CD4-positive, alpha-beta T cell (primary cell): ENCODE measurements at regions not wholly inside any gene's neighbourhood (a gene's known extent, or its start where the extent isn't known, plus 50 kb on each side); places are given as distances from the start of the nearest gene placed in this dataset.

Source experiments
- ATAC-seq: fragments of 200-7000 bp; cut with Tn5 transposase; one replicate; pipeline ENCODE4 v1.10.0; 2022; ENCODE audit warnings: mild to moderate bottlenecking; ENCODE audit not compliant: poor library complexity
- CTCF ChIA-PET: fragments of 350-600 bp; sonication (Branson Sonifier 250); formaldehyde crosslinking; loops from one replicate; lab custom pipeline; 2021; ENCODE audit warnings: antibody characterized with exemption, inconsistent platforms; lab: Charles Lee
- POLR2A ChIA-PET: fragments of 350-600 bp; sonication (Branson Sonifier 250); formaldehyde crosslinking; loops from one replicate; lab custom pipeline; 2021; ENCODE audit warnings: antibody characterized with exemption, inconsistent platforms; lab: Charles Lee
- DNase-seq, 14 experiments: peaks; one replicate each; pipeline ENCODE4 v3.0.0-alpha.2; 2013 to 2020; ENCODE audit warnings: mixed read lengths in 2 of 14
- H3K27ac ChIP-seq, 2 donors: one replicate each; pipeline versions ENCODE4 v1.5.1 to v1.7.0; 2013; ENCODE audit warnings: low read length in 2 of 2, low read depth in 1 of 2, mild to moderate bottlenecking in 1 of 2
- H3K27me3 ChIP-seq, 2 experiments: 1 replicate in 1 of 2; 2 replicates in 1 of 2; pipeline versions ENCODE4 v1.6.1 to v1.7.0; 2013; ENCODE audit warnings: low read length in 2 of 2, control low read depth in 1 of 2, mild to moderate bottlenecking in 1 of 2, moderate library complexity in 1 of 2; ENCODE audit not compliant: insufficient read depth in 2 of 2, control insufficient read depth in 1 of 2
- H3K36me3 ChIP-seq: one replicate; pipeline ENCODE4 v1.6.1; 2013; ENCODE audit warnings: low read length, control low read depth; ENCODE audit not compliant: insufficient read depth
- H3K4me1 ChIP-seq: one replicate; pipeline ENCODE4 v1.6.1; 2013; ENCODE audit warnings: low read length, control low read depth; ENCODE audit not compliant: insufficient read depth
- H3K4me3 ChIP-seq: one replicate; pipeline ENCODE4 v1.5.1; 2013; ENCODE audit warnings: mild to moderate bottlenecking, low read length, moderate library complexity
- H3K9me3 ChIP-seq, 2 experiments: 1 replicate in 1 of 2; 2 replicates in 1 of 2; pipeline versions ENCODE4 v1.6.1 to v1.7.0; 2013; ENCODE audit warnings: low read length in 2 of 2, mild to moderate bottlenecking in 2 of 2, control low read depth in 1 of 2, moderate library complexity in 1 of 2; ENCODE audit not compliant: control insufficient read depth in 1 of 2, insufficient read depth in 1 of 2
- H3K27ac Mint-ChIP-seq: one replicate; pipeline ENCODE4 v1.8.0; 2020; ENCODE audit warnings: mixed read lengths
- H3K27me3 Mint-ChIP-seq: one replicate; pipeline ENCODE4 v1.8.0; 2021; ENCODE audit warnings: mixed read lengths
- H3K36me3 Mint-ChIP-seq: one replicate; pipeline ENCODE4 v1.8.0; 2021; ENCODE audit warnings: low read depth, mixed read lengths
- H3K4me1 Mint-ChIP-seq: one replicate; pipeline ENCODE4 v1.8.0; 2021; ENCODE audit warnings: low read depth, mixed read lengths
- H3K4me3 Mint-ChIP-seq: one replicate; pipeline ENCODE4 v1.8.0; 2020; ENCODE audit warnings: mild to moderate bottlenecking, mixed read lengths
- H3K9me3 Mint-ChIP-seq: one replicate; pipeline ENCODE4 v1.8.0; 2020; ENCODE audit warnings: mixed read lengths
- CTCF ChIP-seq: fragments of 200-600 bp; IDR thresholded peaks from one replicate; pipeline ENCODE4 v1.8.0; 2022; ENCODE audit warnings: antibody characterized with exemption, mild to moderate bottlenecking
- intact Hi-C, 2 experiments: fragments of 100-400 bp; cut with DNase I in 1 of 2; cut with micrococcal nuclease in 1 of 2; formaldehyde crosslinking; loops; one replicate each; pipeline versions ENCODE4 v1.15.1 to v1.9.0; 2023 to 2025; cut with DNase I, micrococcal nuclease

GRCh38 chr13:89307278-89307677 is 1636.1 kb downstream of the SLITRK5 start:
- ChIA-PET POLR2A (no interaction called here), CTCF (no interaction called here)
- H3K36me3 Mint-ChIP-seq = no peaks in the 10 kb centered on the region
- intact Hi-C loops = no loop called here
- Histone ChIP-seq H3K9me3 (no peaks in the 10 kb centered on the region), H3K27ac (no peak overlapping the region), H3K4me3 (no peak overlapping the region), H3K4me1 (no peaks in the 10 kb centered on the region), H3K27me3 (no peaks in the 10 kb centered on the region), H3K36me3 (no peaks in the 10 kb centered on the region)
- no peaks in the 10 kb centered on the region for H3K27me3 Mint-ChIP-seq
- DNase-seq (no peak), ATAC-seq (no peak)
- H3K27ac Mint-ChIP-seq = no peak overlapping the region
- no peak overlapping the region for H3K4me3 Mint-ChIP-seq
- H3K4me1 Mint-ChIP-seq = no peaks in the 10 kb centered on the region
- H3K9me3 Mint-ChIP-seq = peaks cover 3% of the 10 kb centered on the region
- no peak for TF ChIP-seq CTCF

GRCh38 chr13:89310943-89311672 is 1639.9 kb downstream of the SLITRK5 start:
- DNase-seq = no peak
- Histone ChIP-seq H3K27ac (no peak overlapping the region), H3K27me3 (no peaks in the 10 kb centered on the region), H3K9me3 (no peaks in the 10 kb centered on the region), H3K36me3 (no peaks in the 10 kb centered on the region), H3K4me3 (no peak overlapping the region), H3K4me1 (no peaks in the 10 kb centered on the region)
- no peak overlapping the region for H3K27ac Mint-ChIP-seq
- H3K4me1 Mint-ChIP-seq = no peaks in the 10 kb centered on the region
- POLR2A ChIA-PET = no interaction called here
- intact Hi-C loops = no loop called here
- no peaks in the 10 kb centered on the region for H3K36me3 Mint-ChIP-seq
- ATAC-seq = no peak
- H3K27me3 Mint-ChIP-seq = no peaks in the 10 kb centered on the region
- CTCF ChIA-PET = no interaction called here
- H3K9me3 Mint-ChIP-seq = no peaks in the 10 kb centered on the region
- H3K4me3 Mint-ChIP-seq = no peak overlapping the region
- TF ChIP-seq CTCF = no peak

GRCh38 chr13:89315287-89315686 is 1644.1 kb downstream of the SLITRK5 start:
- no peaks in the 10 kb centered on the region for H3K27me3 Mint-ChIP-seq
- no peaks in the 10 kb centered on the region for H3K36me3 Mint-ChIP-seq
- Histone ChIP-seq H3K9me3 (peaks cover 0 to 9% of the 10 kb centered on the region in 2 experiments), H3K27ac (no peak overlapping the region), H3K36me3 (no peaks in the 10 kb centered on the region), H3K27me3 (no peaks in the 10 kb centered on the region), H3K4me3 (no peak overlapping the region), H3K4me1 (no peaks in the 10 kb centered on the region)
- H3K9me3 Mint-ChIP-seq = no peaks in the 10 kb centered on the region
- H3K4me3 Mint-ChIP-seq = no peak overlapping the region
- no peak overlapping the region for H3K27ac Mint-ChIP-seq
- ATAC-seq (no peak), DNase-seq (no peak)
- intact Hi-C loops = no loop called here
- POLR2A ChIA-PET = no interaction called here
- TF ChIP-seq CTCF = no peak
- CTCF ChIA-PET = no interaction called here
- no peaks in the 10 kb centered on the region for H3K4me1 Mint-ChIP-seq
